GM12865 (cell line): ENCODE measurements at regions not wholly inside any gene's neighbourhood (a gene's known extent, or its start where the extent isn't known, plus 50 kb on each side); places are given as distances from the start of the nearest gene placed in this dataset.

Experiments
- DNase-seq: peaks from one replicate; pipeline ENCODE4 v3.0.0; 2010; ENCODE audit warnings: low read depth
- H3K4me3 ChIP-seq: 2 replicates; pipeline ENCODE4 v1.5.1; 2011; ENCODE audit warnings: mild to moderate bottlenecking, low read depth, low read length, control low read depth
- CTCF ChIP-seq: IDR thresholded peaks from 2 replicates; pipeline ENCODE4 v1.5.1; 2011; ENCODE audit warnings: low read length, control low read depth, low read depth, inconsistent platforms; ENCODE audit not compliant: insufficient read depth; ENCODE audit errors: missing control alignments

GRCh38 chr9:134502809-134503211 lies 138.8 kb upstream of the COL5A1 start:
- no peak for TF ChIP-seq CTCF
- no peak for DNase-seq
- no peak overlapping the region for H3K4me3 ChIP-seq

GRCh38 chr9:134503301-134504105 lies 138.1 kb upstream of the COL5A1 start:
- TF ChIP-seq CTCF, result no peak
- H3K4me3 ChIP-seq, result no peak overlapping the region
- no peak for DNase-seq

GRCh38 chr9:134504106-134504385 lies 137.6 kb upstream of the COL5A1 start:
- no peak overlapping the region for H3K4me3 ChIP-seq
- no peak for TF ChIP-seq CTCF
- DNase-seq, result no peak

- no peak for DNase-seq
- no peak overlapping the region for H3K4me3 ChIP-seq
- TF ChIP-seq CTCF, result no peak
Measured at GRCh38 chr9:134505032-134505431, 136.6 kb upstream of the COL5A1 start.

GRCh38 chr9:134509281-134509680 lies 132.3 kb upstream of the COL5A1 start:
- TF ChIP-seq CTCF, result no peak
- no peak for DNase-seq
- H3K4me3 ChIP-seq, result no peak overlapping the region

- DNase-seq, result no peak
- H3K4me3 ChIP-seq, result no peak overlapping the region
- no peak for TF ChIP-seq CTCF
Measured at GRCh38 chr9:134509817-134510216, 131.8 kb upstream of the COL5A1 start.

- H3K4me3 ChIP-seq, result no peak overlapping the region
- TF ChIP-seq CTCF, result no peak
- DNase-seq, result no peak
Measured at GRCh38 chr9:134514503-134514902, 127.1 kb upstream of the COL5A1 start.
